Smooth muscle cell (in vitro differentiated cells): ENCODE measurements at regions not wholly inside any gene's neighbourhood (a gene's known extent, or its start where the extent isn't known, plus 50 kb on each side); places are given as distances from the start of the nearest gene placed in this dataset.

Source experiments
- DNase-seq: peaks from one replicate; lab custom pipeline; 2025; ENCODE audit not compliant: unreplicated experiment; lab: John Stamatoyannopoulos, UW
- H2AFZ ChIP-seq: fragments of 200-600 bp; sonication (generic); 2 replicates; pipeline ENCODE4 v1.6.0; 2016; ENCODE audit warnings: antibody characterized with exemption, low read depth, mild to moderate bottlenecking
- H3F3A ChIP-seq: fragments of 200-600 bp; sonication (generic); 2 replicates; pipeline ENCODE4 v1.6.0; 2017; ENCODE audit warnings: antibody characterized with exemption, low read depth
- H3K27ac ChIP-seq: fragments of 200-600 bp; sonication (generic); 2 replicates; pipeline ENCODE4 v1.5.1; 2016; ENCODE audit warnings: low read depth, mild to moderate bottlenecking
- H3K27me3 ChIP-seq: fragments of 200-600 bp; sonication (generic); 2 replicates; pipeline ENCODE4 v1.6.1; 2016; ENCODE audit warnings: low read depth, mild to moderate bottlenecking
- H3K36me3 ChIP-seq: fragments of 200-600 bp; sonication (generic); 2 replicates; pipeline ENCODE4 v1.5.1; 2016; ENCODE audit warnings: low read depth
- H3K4me1 ChIP-seq: fragments of 200-600 bp; sonication (generic); 2 replicates; pipeline ENCODE4 v1.5.1; 2016; ENCODE audit warnings: low read depth
- H3K4me2 ChIP-seq: fragments of 200-600 bp; sonication (generic); 2 replicates; pipeline ENCODE4 v1.6.0; 2016; ENCODE audit warnings: mild to moderate bottlenecking
- H3K4me3 ChIP-seq: fragments of 200-600 bp; sonication (generic); 2 replicates; pipeline ENCODE4 v1.5.1; 2016; ENCODE audit warnings: mild to moderate bottlenecking
- H3K79me2 ChIP-seq: fragments of 200-600 bp; sonication (generic); 2 replicates; pipeline ENCODE4 v1.6.0; 2016; ENCODE audit warnings: low read depth, mild to moderate bottlenecking
- H3K9ac ChIP-seq: fragments of 200-600 bp; sonication (generic); 2 replicates; pipeline ENCODE4 v1.6.0; 2016; ENCODE audit warnings: low read depth
- H3K9me3 ChIP-seq: fragments of 200-600 bp; sonication (generic); replicated peaks from 2 replicates; pipeline ENCODE4 v1.5.1; 2016; ENCODE audit warnings: low read depth
- H4K20me1 ChIP-seq: fragments of 200-600 bp; sonication (generic); 2 replicates; pipeline ENCODE4 v1.6.0; 2016; ENCODE audit warnings: low read depth
- WGBS: methylation state at CpG from one replicate; pipeline ENCODE4 v1.1.7; 2016; ENCODE audit warnings: low lambda C conversion rate; 5-methylcytosine and 5-hydroxymethylcytosine counted together
- TF ChIP-seq, protein P1 (sequence below): fragments of 200-600 bp; sonication (generic); IDR thresholded peaks from 2 replicates; pipeline ENCODE4 v1.5.1; 2017; ENCODE audit warnings: borderline replicate concordance, mild to moderate bottlenecking, antibody characterized with exemption; ENCODE audit not compliant: insufficient read depth, poor library complexity, severe bottlenecking

DNA sequence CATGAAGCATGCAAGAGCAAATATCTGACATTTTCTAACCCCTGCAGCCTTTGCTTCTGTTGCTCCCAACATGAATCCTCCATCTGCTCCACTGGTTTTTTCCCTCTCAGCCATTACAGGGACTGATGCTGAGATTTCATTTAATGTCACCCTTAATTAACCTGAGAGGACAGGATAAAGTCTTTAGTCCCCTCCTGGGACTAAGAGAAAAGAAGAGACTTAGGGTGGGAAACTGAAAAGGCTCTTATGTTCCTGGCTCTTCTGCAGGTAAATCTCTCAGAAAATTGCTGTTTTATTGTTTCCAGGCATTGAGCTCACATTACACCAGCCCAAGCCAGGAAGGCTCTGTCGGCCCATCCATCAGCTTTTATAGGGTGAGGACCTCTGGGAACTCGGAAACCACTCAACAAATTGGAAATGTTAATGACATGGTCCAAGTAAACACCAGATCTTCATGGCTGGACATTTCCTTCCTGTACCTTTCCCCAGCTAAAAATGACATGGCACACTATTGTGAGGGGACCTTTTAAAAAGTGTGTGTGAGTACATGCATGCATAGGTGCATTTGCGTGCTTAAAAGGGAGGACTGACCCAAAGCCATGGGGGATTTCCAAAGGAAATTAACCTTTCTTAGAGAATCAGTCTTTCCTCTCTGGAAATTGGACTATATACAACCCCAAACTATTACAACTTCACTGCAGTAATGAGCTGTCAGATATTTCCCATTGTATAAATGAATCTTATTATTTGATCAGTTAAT lies 408.1 kb upstream of the TMTC1 start:
- H3K9me3 ChIP-seq = no peaks in the 10 kb centered on the region
- H3K4me3 ChIP-seq = no peak overlapping the region
- no peaks in the 10 kb centered on the region for H3K36me3 ChIP-seq
- no peak overlapping the region for H3K27ac ChIP-seq
- 54% methylated on average over 3 of the region's 3 CpGs for WGBS
- H3K27me3 ChIP-seq = no peaks in the 10 kb centered on the region
- H2AFZ ChIP-seq = no peak overlapping the region
- H3K4me2 ChIP-seq = no peak overlapping the region
- H3F3A ChIP-seq = no peaks in the 10 kb centered on the region
- H3K9ac ChIP-seq = no peak overlapping the region
- H3K4me1 ChIP-seq = no peaks in the 10 kb centered on the region
- no peak for DNase-seq
- no peaks in the 10 kb centered on the region for H4K20me1 ChIP-seq
- TF ChIP-seq, protein P1, sequence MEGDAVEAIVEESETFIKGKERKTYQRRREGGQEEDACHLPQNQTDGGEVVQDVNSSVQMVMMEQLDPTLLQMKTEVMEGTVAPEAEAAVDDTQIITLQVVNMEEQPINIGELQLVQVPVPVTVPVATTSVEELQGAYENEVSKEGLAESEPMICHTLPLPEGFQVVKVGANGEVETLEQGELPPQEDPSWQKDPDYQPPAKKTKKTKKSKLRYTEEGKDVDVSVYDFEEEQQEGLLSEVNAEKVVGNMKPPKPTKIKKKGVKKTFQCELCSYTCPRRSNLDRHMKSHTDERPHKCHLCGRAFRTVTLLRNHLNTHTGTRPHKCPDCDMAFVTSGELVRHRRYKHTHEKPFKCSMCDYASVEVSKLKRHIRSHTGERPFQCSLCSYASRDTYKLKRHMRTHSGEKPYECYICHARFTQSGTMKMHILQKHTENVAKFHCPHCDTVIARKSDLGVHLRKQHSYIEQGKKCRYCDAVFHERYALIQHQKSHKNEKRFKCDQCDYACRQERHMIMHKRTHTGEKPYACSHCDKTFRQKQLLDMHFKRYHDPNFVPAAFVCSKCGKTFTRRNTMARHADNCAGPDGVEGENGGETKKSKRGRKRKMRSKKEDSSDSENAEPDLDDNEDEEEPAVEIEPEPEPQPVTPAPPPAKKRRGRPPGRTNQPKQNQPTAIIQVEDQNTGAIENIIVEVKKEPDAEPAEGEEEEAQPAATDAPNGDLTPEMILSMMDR = no peak
- no peaks in the 10 kb centered on the region for H3K79me2 ChIP-seq

DNA sequence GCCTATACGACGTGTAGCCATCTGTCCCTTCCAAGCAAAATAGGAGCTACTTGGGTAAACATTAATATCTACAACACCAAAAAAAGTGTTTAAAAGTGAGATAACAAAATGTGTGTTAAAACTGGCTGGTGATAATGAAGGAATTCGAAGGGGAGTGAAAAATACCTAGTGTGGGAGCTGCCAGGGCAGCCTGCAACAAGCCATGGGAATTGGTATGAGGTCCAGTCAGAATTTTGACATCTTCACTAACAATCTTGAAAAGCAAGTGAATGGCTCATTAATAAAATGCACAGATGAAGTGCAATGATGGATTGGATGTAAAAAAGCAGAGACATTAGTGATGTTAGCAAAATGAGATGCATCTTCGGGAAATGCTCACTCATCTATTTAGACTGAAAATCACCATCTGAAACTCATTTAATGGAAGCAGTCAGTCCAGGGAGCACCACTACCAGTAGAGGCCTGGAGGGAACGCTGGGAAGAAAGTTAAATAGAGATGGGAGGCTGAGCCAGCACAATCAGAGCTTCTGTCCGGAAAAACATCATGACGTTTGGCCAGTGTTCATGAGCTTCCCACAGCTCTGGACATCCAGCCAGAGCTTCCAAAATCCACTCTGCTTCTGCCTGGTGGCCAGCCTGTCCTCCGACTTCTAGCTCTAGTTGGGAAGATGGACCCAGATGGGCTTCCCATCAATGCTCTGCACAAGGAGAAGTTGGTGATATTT lies 405.0 kb upstream of the TMTC1 start:
- no peak for DNase-seq
- TF ChIP-seq, protein P1 = no peak
- no peak overlapping the region for H2AFZ ChIP-seq

DNA sequence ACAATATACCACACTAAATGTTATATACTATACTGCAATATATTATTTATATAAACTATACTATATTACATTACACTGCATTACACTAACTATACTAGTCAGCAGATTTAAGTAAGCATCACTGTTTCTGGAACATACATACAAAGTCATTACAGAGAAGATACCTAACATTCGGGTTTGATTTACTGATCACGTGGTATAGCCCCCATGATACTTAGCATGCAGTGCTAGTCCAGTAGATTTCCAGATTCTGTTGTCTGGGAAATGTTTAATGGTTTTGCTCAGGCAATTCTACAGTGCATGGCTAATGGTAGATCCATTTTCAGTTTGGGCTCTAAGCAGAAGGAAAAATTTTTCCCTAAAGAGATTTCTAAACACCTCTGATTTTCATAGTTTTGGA lies 403.7 kb upstream of the TMTC1 start:
- H3F3A ChIP-seq = no peaks in the 10 kb centered on the region
- DNase-seq = no peak
- H4K20me1 ChIP-seq = no peaks in the 10 kb centered on the region
- H3K27ac ChIP-seq = no peak overlapping the region
- H3K4me2 ChIP-seq = no peak overlapping the region
- no peaks in the 10 kb centered on the region for H3K27me3 ChIP-seq
- no peaks in the 10 kb centered on the region for H3K4me1 ChIP-seq
- H3K36me3 ChIP-seq = no peaks in the 10 kb centered on the region
- H3K9me3 ChIP-seq = no peaks in the 10 kb centered on the region
- no peak overlapping the region for H2AFZ ChIP-seq
- no peaks in the 10 kb centered on the region for H3K79me2 ChIP-seq
- 69% methylated on average over 2 of the region's 2 CpGs for WGBS
- no peak overlapping the region for H3K4me3 ChIP-seq
- TF ChIP-seq, protein P1 = no peak
- H3K9ac ChIP-seq = no peak overlapping the region

More for the DNA sequence above, 405.0 kb upstream of the TMTC1 start:
- Histone ChIP-seq H3K27ac (no peak overlapping the region), H3K9ac (no peak overlapping the region), H3K79me2 (no peaks in the 10 kb centered on the region), H3K4me2 (no peak overlapping the region), H3K36me3 (no peaks in the 10 kb centered on the region), H3K9me3 (no peaks in the 10 kb centered on the region), H4K20me1 (no peaks in the 10 kb centered on the region), H3K27me3 (no peaks in the 10 kb centered on the region), H3F3A (no peaks in the 10 kb centered on the region), H3K4me3 (no peak overlapping the region), H3K4me1 (no peaks in the 10 kb centered on the region)
- 82% methylated on average over 8 of the region's 8 CpGs for whole genome bisulfite sequencing
